ENCODE measurements at regions not wholly inside any gene's neighbourhood (a gene's known extent, or its start where the extent isn't known, plus 50 kb on each side); places are given as distances from the start of the nearest gene placed in this dataset.

DNA sequence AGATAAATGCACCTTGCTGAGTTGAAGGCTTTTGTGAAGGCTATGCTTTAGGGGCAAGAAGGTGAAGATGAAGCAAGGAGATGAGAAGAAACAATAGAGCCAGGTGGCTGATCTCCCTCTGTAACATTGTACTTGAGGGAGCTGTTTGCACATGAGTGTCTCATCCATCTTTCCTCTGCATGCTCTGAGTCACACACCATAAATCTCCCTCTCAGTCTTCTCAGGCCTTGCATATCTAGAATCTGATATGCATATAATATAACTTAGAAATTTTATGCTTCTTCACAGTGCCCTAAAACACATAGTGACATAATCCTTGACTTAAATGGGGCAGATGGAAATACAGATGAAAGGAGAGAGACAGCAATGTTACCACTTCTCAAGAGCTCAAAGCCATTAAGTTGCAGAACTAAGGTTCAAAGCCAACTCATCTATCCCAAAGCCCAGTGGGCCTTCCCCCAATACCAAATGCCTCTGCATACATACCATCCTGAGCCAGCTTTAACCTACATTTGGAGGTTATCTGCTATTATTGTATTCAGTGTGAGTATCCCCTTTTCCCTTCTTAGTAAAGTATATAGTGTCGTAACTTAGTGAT is 62.4 kb upstream of the STXBP5 start:
- TF ChIP-seq BHLHE40 (IDR thresholded peaks at IDR 0.05; ENCODE audit: borderline replicate concordance) (no peak), SP1 (IDR thresholded peaks at IDR 0.05) (no peak), CTBP1 (IDR thresholded peaks at IDR 0.05; ENCODE audit: borderline replicate concordance) (no peak), ARNT (IDR thresholded peaks at IDR 0.05) (no peak), FOXA1 (IDR thresholded peaks at IDR 0.05) (no peak), HDGF (IDR thresholded peaks at IDR 0.05; ENCODE audit: borderline replicate concordance) (no peak), ZNF384 (IDR thresholded peaks at IDR 0.05) (no peak)
- CTCF ChIA-PET, result no interaction called here
- POLR2A ChIA-PET, result no interaction called here
- DNase-seq (ENCODE audit: extremely low spot score), result no peak

DNA sequence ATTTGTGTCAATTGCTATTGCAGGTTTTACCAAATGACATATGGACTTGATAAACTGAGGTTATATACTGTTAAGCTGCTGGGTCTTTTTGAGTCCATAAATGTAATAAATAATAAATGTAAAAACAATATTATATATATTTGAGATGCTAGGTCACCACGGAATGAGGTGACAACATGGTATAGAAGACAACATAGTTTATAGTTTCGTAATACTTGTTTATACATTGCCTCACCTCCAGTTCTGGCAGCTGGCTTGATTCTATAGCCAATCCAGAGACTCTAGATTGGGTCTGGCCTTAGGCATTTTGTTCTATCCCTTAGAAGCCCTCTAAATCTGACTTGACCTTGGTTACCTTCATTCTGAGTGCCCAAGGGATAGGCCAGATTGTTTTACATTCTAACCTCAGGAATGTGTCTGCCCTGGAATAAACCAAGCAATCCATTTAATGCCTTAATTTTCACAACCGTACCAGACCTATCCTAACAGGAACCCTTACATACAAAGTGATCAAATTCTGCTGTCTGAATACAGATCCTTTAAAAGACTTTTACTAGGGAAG is 61.5 kb upstream of the STXBP5 start:
- no peak for DNase-seq (ENCODE audit: extremely low spot score)
- ChIA-PET CTCF (no interaction called here), POLR2A (interaction anchor here (0.6 kb wide), 1 partner anchor 1214 kb away, joined by 3 read pairs; no protein-coding TSS in a partner anchor)
- TF ChIP-seq, protein P1, sequence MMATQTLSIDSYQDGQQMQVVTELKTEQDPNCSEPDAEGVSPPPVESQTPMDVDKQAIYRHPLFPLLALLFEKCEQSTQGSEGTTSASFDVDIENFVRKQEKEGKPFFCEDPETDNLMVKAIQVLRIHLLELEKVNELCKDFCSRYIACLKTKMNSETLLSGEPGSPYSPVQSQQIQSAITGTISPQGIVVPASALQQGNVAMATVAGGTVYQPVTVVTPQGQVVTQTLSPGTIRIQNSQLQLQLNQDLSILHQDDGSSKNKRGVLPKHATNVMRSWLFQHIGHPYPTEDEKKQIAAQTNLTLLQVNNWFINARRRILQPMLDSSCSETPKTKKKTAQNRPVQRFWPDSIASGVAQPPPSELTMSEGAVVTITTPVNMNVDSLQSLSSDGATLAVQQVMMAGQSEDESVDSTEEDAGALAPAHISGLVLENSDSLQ (IDR thresholded peaks at IDR 0.05), result no peak
- TF ChIP-seq ARNT (IDR thresholded peaks at IDR 0.05) (no peak), FOXK2 (IDR thresholded peaks at IDR 0.05) (no peak), LEF1 (IDR thresholded peaks at IDR 0.05; ENCODE audit: borderline replicate concordance) (no peak), HDGF (IDR thresholded peaks at IDR 0.05; ENCODE audit: borderline replicate concordance) (no peak), CTBP1 (IDR thresholded peaks at IDR 0.05; ENCODE audit: borderline replicate concordance) (no peak), FOXM1 (IDR thresholded peaks at IDR 0.05; ENCODE audit: borderline replicate concordance) (no peak), TARDBP (IDR thresholded peaks at IDR 0.05) (no peak), L3MBTL2 (conservative IDR thresholded peaks at IDR 0.05) (no peak), NFRKB (IDR thresholded peaks at IDR 0.05) (no peak), FOXA1 (IDR thresholded peaks at IDR 0.05) (no peak)

DNA sequence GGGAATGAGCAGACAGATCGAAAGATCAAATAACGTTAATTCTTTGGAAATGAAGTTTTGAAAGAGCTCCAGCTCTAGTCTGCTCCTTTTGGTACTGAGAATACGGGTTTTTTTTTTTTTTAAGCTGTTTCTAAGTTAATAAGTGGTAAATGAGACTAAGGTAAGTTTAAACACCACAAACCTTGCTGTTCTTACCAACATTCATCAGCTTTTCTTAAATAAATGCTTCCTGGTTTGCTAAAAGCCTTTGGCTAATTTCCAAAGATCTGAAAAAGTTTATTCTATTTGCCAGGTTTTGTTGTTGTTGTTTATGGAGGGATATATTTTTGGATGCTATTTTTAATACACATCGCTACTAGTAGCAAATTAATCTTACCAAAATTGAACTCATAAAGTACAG is 55.1 kb upstream of the STXBP5 start:
- POLR2A ChIA-PET, result no interaction called here

DNA sequence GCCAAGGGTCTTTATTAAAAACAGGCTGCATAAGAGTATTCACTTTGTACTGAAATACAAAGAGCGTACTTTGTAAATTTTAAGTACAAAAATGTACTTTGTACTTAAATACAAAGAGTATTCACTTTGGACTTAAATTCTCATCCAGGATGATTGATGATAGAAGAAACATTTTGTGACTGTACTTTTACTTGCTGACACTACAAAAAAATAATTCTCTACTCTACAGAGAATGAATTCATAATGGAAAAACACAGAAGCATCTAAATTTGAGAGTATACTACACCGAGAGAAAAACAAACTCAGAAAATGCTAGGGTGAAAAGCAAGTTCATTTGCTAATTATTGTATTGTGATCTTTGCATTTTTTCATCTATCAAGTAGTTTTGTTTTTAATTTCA is 54.4 kb upstream of the STXBP5 start:
- ChIA-PET POLR2A (no interaction called here), CTCF (no interaction called here)
- TF ChIP-seq NFRKB (IDR thresholded peaks at IDR 0.05), result no peak
- no peak for TF ChIP-seq CTBP1 (IDR thresholded peaks at IDR 0.05; ENCODE audit: borderline replicate concordance)
- TF ChIP-seq, protein P1 (IDR thresholded peaks at IDR 0.05), result no peak
- no peak for TF ChIP-seq L3MBTL2 (conservative IDR thresholded peaks at IDR 0.05)
- TF ChIP-seq TARDBP (IDR thresholded peaks at IDR 0.05), result no peak
- TF ChIP-seq ELF4 (IDR thresholded peaks at IDR 0.05), result no peak
- TF ChIP-seq FOXM1 (IDR thresholded peaks at IDR 0.05; ENCODE audit: borderline replicate concordance), result no peak
- TF ChIP-seq LEF1 (IDR thresholded peaks at IDR 0.05; ENCODE audit: borderline replicate concordance), result no peak
- TF ChIP-seq SP1 (IDR thresholded peaks at IDR 0.05), result no peak
- TF ChIP-seq FOXA1 (IDR thresholded peaks at IDR 0.05), result no peak
- TF ChIP-seq SUZ12 (IDR thresholded peaks at IDR 0.05), result no peak
- TF ChIP-seq ZNF384 (IDR thresholded peaks at IDR 0.05), result no peak
- TF ChIP-seq ARNT (IDR thresholded peaks at IDR 0.05), result no peak
- no peak for TF ChIP-seq HDGF (IDR thresholded peaks at IDR 0.05; ENCODE audit: borderline replicate concordance)
- TF ChIP-seq FOXK2 (IDR thresholded peaks at IDR 0.05), result no peak
- TF ChIP-seq BHLHE40 (IDR thresholded peaks at IDR 0.05; ENCODE audit: borderline replicate concordance), result no peak
- no peak for DNase-seq (ENCODE audit: extremely low spot score)

More for the DNA sequence above, 55.1 kb upstream of the STXBP5 start:
- TF ChIP-seq, protein P1 (IDR thresholded peaks at IDR 0.05), result no peak
- TF ChIP-seq TARDBP (IDR thresholded peaks at IDR 0.05), result no peak
- TF ChIP-seq ARNT (IDR thresholded peaks at IDR 0.05), result no peak
- TF ChIP-seq L3MBTL2 (conservative IDR thresholded peaks at IDR 0.05), result no peak
- no peak for TF ChIP-seq NFRKB (IDR thresholded peaks at IDR 0.05)
- TF ChIP-seq FOXA1 (IDR thresholded peaks at IDR 0.05), result no peak
- no peak for TF ChIP-seq LEF1 (IDR thresholded peaks at IDR 0.05; ENCODE audit: borderline replicate concordance)
- TF ChIP-seq SUZ12 (IDR thresholded peaks at IDR 0.05), result no peak
- TF ChIP-seq FOXK2 (IDR thresholded peaks at IDR 0.05), result no peak
- no peak for TF ChIP-seq HDGF (IDR thresholded peaks at IDR 0.05; ENCODE audit: borderline replicate concordance)
- no peak for TF ChIP-seq CTBP1 (IDR thresholded peaks at IDR 0.05; ENCODE audit: borderline replicate concordance)
- no peak for TF ChIP-seq SP1 (IDR thresholded peaks at IDR 0.05)
- TF ChIP-seq BHLHE40 (IDR thresholded peaks at IDR 0.05; ENCODE audit: borderline replicate concordance), result no peak
- no peak for TF ChIP-seq ZNF384 (IDR thresholded peaks at IDR 0.05)
- TF ChIP-seq ELF4 (IDR thresholded peaks at IDR 0.05), result no peak
- no peak for TF ChIP-seq FOXM1 (IDR thresholded peaks at IDR 0.05; ENCODE audit: borderline replicate concordance)
- DNase-seq (ENCODE audit: extremely low spot score), result no peak
- CTCF ChIA-PET, result interaction anchor here (0.6 kb wide), 1 partner anchor 860 kb away, joined by 3 read pairs; no protein-coding TSS in a partner anchor

DNA sequence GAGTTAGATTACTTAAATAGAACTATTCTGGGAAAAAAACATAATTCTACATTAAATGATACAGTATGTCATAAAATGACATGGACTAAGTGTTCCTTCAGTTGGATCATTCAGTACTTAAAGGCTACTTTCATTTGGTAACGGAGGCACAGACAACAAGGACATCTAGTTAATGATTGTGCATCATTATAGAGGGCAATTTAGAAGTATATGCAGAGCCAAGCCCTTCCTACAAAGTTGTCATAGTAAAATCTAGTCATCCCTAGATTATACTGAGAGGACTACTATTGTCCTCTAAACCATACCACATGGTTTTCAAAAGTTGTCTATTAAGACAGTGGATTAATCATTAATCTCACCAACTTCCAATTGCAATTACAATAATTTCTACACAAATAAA is 53.9 kb upstream of the STXBP5 start:
- DNase-seq (ENCODE audit: extremely low spot score), result no peak
- ChIA-PET POLR2A (no interaction called here), CTCF (no interaction called here)
- TF ChIP-seq, protein P1 (IDR thresholded peaks at IDR 0.05), result no peak
- TF ChIP-seq NFRKB (IDR thresholded peaks at IDR 0.05) (no peak), HDGF (IDR thresholded peaks at IDR 0.05; ENCODE audit: borderline replicate concordance) (no peak), FOXA1 (IDR thresholded peaks at IDR 0.05) (no peak), ZNF384 (IDR thresholded peaks at IDR 0.05) (no peak), CTBP1 (IDR thresholded peaks at IDR 0.05; ENCODE audit: borderline replicate concordance) (no peak), TARDBP (IDR thresholded peaks at IDR 0.05) (no peak), ARNT (IDR thresholded peaks at IDR 0.05) (no peak), BHLHE40 (IDR thresholded peaks at IDR 0.05; ENCODE audit: borderline replicate concordance) (no peak), SP1 (IDR thresholded peaks at IDR 0.05) (no peak), FOXK2 (IDR thresholded peaks at IDR 0.05) (no peak), L3MBTL2 (conservative IDR thresholded peaks at IDR 0.05) (no peak), SUZ12 (IDR thresholded peaks at IDR 0.05) (no peak), FOXM1 (IDR thresholded peaks at IDR 0.05; ENCODE audit: borderline replicate concordance) (no peak), ELF4 (IDR thresholded peaks at IDR 0.05) (no peak), LEF1 (IDR thresholded peaks at IDR 0.05; ENCODE audit: borderline replicate concordance) (no peak)

All from HEK293T (cell line).